Hypothalamus (tissue), 51 donors: ENCODE measurements at regions not wholly inside any gene's neighbourhood (a gene's known extent, or its start where the extent isn't known, plus 50 kb on each side); places are given as distances from the start of the nearest gene placed in this dataset.

Source experiments
- DNase-seq, 51 donors: peaks; one replicate each; lab custom pipeline; 2025; lab: John Stamatoyannopoulos, UW

DNA sequence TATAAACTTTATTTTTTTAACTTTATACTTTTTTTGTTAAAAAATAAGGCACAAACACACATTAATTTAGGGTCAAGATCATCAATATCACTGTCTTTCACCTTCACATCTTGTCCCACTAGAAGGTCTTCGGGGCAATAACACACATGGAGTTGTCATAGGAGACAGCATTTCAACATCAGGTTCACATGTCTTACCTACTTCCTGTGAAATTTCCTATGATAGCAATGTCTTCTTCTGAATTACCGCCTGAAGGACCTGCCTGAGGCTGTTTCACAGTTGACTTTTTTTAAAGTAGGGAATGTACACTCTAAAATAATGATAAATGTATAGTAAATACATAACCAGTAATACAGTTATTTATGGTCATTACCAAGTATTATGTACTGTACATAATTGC is 559.4 kb downstream of the PLPP3 start:
- DNase-seq, result no peak

DNA sequence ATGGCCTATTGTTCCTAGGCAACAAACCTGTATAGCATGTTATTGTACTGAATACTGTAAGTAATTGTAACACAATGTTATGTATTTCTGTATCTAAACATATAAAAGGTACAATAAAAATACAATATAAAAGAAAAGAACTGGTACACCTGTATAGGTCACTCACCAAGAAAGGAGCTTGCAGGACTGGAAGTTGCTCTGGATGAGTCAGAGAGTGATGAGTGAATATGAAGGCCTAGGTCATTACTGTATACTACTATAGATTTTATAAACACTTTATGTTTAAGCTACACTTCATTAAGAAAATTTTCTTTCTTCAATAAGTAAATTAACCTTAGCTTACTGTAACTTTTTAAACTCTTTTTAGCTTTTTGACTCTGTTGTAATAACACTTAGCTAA is 559.9 kb downstream of the PLPP3 start:
- DNase-seq, result no peak

DNA sequence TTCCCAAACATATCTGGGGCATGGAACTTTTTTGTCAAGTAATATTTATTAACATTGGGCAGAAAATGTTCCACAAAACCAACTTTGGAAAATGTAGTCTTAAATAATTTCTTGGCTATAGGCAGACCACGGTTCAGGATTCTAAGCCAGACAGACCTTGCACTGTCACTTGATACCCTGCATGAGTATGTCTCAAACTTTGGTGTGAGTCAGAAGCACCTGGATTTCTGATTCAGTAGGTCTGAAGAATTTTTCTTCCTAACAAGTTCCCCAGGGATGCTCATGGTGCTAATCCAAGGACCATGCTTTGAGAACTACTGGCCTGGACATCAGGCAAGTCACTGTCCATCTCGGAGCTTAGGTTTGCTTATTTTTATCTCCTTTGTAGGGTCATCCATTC is 562.0 kb downstream of the PLPP3 start:
- no peak for DNase-seq

DNA sequence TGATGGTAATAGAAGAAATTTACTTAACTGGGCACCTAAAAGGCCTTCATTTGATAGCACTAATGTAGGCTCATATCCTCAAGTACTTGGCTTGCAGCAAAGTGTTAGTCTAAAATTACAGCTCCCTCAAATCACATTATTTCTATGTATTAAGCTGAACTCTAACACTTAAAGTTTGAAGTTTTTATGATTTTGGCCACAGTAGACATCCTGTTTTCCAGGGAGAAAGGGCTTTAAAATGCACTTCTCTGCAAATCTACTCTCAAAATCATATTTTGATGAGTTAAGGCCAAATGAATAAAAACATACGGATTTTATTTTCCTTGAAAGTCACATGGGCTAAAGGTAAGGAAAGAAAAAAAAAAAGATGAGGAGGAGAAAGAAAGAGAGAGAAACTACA is 575.5 kb downstream of the PLPP3 start:
- no peak for DNase-seq

DNA sequence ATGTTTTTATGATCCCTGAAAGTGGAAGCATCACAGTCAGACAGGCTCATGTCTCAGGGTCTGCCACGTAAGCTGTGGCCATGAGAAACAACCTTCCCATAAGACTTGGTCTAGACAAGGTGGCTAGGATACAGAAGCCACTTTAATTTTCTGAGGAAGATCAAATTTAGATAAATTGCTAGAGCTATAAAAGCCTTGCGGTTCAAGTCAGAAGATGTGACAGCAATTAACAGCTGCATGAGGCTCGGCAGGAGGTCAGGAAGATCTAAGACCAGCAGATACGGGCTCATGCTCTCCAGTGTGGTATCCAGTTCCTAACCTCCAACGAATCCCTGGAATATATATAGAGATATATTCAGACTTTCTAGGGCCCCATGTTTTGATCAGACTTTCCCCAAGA is 577.1 kb downstream of the PLPP3 start:
- DNase-seq, result no peak

DNA sequence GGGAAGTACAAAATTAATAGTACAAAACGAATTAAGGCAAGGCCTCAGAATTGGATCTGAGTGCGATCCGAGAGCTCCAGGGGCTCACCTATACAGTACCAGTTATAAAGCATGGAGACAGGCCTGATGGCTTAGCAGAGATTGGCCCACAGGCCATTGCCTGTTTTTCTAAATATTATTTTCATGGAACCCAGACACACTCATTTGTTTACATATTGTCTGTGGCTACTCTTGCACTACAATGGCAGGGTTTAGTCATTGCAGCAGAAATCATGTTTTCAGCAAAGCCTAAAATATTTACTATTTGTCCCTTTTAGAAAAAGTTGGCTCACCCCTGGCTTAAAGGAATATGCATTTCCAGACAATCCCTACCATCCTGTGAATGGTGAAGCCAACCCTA is 578.9 kb downstream of the PLPP3 start:
- no peak for DNase-seq

DNA sequence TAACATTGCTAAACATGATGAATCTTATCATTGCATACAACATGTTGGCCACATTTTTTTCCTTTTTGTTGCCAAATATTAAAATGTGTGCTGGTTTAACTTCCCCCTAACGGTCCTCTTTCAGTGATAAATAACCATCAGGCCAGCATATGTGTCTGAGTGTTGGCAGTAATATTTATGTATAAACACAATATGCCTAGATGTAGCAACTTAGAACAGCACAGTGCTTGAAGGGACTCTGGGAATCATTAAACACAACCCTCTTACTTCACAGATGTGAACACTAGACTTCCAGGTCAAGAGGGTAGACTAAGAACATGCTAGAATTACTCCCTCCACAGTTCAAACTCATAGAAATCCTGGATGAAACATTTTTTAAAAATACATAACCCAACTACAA is 581.8 kb downstream of the PLPP3 start:
- no peak for DNase-seq

DNA sequence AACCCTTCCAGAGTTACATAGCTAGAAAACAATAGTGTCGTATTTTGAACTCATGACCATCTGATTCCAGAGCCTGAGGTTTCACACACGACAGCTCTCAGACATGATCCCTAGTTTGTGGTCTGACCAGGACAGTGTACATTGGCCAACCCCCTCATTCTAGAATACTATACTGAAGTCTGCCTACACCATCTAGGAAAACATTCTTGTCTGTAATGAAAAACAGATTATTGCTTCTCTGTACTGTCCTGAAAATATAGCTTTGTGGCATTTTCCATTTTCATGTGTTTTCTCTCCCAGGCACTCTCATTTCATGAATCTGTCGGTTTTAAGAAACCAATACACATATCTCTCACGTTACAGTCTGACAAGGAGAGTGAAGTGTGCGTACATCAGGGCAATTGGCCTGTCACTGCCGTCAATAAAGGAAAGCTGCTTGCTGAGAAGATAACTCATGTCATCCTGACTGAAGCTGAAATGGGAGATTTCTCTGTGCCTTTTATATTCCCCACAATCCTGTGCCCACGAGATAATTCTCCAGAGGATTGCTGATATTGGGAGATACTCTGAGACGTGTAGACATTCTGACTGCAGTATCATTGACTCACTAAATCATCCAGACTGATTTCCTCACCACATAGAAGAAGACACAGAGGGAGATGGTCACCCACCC is 585.6 kb downstream of the PLPP3 start:
- no peak for DNase-seq

DNA sequence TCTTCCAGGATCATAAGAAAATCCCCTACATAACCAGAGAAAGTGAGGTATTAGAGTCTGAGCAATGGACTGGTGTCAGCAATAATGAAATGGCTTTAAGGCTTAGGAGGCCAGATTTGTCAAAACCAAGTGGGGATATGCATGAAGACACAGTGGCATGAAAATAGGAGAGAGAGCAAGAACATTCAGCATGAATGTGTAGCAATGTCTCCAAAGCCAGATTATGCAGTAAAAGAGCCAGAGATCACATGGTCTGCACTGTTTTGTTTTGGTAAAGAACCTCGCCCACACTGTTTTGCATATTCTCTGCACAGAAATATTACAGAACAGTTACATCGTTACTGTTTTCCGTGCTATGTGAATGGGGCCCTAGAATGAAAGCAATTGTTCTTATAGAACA is 589.4 kb downstream of the PLPP3 start:
- no peak for DNase-seq

DNA sequence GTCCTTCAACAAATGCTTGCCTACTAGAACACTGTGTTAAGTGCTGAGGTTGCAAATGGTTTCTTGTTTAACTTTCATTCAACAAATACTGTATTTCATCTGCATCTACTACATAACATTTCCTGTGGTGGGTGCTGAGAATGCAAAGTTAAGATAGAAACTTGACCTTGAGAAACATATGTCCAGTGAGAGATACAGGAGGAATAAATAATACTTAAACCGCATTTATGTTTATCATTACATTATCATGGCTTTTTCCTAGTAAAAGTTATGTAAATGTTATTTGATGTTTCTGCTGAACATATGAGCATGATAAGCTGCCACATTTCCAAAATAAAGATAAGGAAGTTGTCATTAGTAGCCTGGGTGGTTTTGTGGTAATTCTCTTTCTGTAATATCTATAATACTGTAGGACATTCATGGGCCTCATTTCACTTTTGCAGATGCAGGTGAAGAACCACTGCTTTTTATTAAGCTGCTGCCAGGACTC is 590.4 kb downstream of the PLPP3 start:
- no peak for DNase-seq

DNA sequence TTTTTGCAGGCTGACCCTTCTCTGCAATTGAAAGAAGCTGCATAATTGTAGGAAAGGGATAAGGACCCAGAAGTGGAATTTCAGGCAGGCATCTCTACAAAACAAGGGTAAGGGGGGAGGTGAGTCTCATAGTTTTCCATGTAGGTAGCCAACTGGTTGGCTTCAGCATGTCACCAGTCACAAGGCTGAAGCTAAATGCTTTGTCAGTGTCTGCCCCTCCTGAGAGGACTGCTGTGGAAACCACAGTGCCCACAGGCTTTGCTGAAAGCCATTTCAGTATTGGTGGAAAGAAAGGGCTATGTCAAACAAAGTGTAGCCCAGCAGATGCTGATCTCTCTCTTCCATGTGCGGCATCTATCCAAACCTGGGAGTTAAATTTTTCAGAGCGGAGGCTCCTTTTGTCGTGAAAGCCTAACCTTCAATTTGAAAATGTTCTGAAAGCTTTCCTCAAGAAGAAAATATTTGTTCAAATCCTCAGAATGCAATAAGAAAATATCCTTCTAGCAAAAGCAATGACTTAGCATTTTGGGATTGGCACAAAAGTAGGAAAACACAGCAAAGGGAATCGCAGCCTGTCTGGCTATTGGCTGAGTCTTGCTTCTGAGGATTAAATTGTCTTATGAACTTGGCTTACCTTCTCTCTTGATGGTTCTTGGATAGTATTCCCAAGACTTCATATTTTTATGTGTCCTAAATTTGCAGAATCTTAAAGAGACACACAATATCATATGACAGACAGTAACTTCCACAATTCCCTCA is 591.7 kb downstream of the PLPP3 start:
- DNase-seq, result peak in 2 of 51 donors; percentile 1 to 4

DNA sequence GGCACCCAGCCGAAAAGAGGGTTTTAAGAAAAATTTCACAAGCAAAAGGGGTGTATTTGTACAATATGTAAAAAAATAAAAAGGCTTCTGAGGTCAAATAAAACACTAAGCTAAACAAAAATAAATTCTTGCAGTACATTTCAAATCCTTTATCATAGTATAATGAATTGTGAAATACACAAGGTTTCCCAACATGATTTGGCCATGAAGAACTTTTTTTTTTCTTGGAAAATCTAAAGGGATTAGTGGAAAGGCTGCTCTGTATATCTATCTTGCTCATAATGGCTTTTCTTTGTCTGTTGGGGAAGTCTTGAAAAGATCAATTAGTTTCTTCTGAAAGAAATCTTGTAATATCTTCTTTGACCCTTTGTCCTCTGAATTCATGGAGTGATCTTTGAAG is 593.4 kb downstream of the PLPP3 start:
- DNase-seq, result no peak

DNA sequence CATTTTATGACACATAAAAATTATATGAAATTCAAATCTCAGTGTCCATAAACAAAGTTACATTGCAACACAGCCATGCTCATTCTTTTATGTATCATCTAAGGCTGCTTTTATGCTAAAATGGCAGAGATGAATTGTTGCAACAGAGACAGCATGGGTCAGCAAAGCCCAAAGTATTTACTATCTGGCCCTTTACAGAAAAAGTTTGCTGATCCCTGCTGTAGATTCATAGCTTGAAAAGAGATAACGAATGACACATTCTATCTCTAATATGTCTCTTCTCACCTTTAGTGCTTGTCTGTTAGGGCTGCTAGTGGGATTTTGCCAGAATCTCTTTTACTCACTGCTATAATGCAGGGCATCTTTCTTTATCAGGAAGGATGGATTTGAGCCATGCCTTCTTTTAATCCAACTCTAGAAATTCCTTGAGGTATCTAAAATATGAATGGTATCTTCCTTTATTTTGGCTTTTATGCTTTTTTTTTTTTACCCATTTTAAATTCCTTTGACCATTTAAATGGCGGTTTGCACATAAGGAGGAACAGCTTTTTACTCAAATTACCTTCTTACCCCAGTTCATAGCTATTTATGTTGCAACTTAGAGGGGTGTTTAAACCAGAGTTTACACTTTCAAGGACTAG is 598.2 kb downstream of the PLPP3 start:
- DNase-seq, result no peak

DNA sequence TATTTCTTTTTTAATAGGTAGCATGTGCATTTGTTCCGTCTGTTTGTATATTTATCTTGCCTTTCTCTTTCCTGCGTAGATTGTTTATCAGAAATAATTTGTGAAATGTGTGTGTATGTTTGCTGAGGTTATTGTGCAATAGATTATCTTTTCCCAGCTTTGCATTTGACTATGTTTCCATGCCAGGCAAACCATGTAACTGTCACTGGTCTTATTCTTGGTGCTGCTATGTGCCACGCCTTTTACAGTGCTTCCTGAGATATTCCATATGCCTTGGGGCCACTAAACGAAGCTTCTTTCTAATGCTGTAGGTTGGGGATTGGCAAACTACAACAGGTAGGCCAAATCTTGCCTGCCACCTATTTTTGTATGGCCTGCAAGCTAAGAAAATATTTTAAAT is 598.8 kb downstream of the PLPP3 start:
- DNase-seq, result no peak

DNA sequence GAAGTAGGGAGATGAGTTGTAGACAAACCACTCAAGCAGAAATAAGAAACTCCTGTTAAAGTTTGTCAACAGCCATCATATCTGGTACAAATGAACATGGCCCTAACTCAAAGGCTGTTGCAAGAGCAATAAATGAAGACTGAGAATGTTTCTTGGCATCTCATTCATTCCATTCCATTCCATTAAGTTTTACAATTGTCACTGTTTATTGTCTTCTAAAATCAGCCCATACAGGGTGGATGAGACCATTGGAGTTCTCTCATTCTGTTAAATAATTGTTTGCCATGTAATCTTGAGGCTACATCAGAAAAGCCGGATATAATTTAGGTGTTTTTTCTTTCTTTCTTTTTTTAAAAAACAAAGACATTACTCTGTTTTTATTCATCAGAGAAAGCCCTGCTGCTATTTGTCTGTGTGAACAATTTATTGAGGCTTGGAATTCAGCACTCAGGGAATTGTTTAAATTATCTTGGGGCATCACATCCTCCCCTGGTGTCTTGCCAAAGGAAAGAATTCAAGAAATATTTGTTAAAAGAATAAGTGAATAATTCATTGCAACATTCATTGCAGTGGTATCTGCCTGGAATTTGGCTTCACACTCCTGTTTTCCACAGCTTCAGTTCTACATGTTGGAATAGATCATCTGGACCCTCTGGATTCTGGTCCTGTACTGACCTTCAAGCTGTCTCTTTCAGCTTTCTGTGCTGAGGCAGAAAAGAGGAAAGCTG is 604.5 kb downstream of the PLPP3 start:
- no peak for DNase-seq

DNA sequence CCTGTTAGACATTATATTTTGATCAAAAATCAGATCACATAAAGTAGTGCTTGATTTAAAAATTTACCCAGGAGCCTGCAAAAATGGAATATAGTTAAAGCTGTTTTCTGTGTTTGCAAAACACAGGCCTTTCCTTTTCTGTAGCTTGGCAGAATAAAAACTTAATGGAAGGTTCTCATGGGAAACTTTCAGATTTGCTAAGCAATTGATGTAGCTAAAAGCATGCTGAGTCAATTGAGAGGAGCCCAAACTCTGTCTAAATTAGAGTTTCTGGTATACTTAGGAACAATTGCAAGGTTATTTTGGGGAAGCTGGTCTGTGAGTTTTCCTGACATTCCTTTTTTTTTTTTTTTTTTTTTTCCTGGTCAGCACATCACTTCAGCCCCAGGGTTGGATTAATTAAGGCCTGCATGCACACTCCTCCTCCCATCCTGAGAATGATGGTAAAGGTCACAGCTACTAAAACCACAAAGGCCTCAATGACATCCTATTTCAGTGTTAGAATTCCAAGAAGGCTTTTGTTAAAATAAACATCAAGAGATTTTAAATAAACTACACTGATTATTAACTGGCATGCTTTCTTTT is 608.7 kb downstream of the PLPP3 start:
- no peak for DNase-seq

DNA sequence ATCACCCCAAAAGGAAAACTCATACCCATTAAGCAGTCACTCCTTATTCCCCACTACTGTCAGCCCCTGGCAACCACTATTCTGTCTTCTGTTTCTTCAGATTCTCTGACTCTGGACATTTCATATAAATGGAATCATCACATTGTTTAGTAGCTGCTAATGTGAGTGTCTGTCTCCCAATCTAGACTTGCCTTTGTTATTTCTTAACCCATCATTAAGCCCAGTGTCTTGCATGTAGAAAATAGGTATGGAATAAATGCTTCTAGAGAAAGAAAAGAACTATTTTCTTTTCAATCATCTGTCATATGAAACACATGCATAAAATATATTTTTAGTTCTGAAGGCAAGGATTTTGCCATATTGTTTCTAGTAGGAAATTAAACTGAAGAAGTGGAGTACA is 610.0 kb downstream of the PLPP3 start:
- DNase-seq, result no peak

DNA sequence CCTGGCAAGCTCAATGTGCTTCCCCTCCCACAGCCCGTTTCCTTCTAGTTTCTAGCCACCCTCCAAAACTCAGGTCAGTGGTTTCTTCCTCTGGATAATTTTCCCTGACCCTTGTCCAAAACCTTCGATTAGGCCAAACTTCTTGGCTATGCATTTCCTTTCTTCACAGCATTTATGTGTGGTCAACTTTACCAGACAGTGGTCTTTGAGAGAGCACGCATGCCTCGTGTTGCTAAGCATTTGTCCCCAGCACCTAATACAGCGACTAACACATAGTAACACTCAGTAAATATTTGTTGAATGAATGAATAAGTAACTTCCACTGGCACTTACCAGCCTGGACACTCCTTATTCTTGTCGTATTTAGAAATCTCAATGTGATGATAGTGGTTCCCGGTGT is 610.7 kb downstream of the PLPP3 start:
- DNase-seq, result no peak

DNA sequence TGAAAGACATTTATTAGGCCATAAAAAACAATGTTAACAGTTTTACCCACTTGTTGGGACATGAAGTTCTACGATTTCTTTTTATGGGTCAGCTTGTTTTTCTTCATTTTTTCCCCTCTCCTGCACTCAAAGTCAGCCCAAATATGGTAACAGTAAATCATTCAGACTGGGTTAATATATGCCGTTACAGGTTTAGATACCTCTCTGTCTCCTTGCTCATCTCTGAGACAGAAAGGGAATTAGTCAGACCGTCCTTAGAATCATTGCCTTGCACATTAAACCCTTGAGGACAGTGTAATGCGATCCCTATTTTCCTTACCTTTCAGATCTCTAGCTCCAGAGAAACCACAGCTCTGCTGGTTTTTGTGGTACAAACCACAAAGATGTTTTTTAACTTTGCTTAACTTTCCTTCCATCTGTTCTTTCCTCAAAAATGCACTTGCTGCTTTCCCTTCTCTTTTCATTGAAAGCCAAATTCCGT is 613.3 kb downstream of the PLPP3 start:
- DNase-seq, result no peak

DNA sequence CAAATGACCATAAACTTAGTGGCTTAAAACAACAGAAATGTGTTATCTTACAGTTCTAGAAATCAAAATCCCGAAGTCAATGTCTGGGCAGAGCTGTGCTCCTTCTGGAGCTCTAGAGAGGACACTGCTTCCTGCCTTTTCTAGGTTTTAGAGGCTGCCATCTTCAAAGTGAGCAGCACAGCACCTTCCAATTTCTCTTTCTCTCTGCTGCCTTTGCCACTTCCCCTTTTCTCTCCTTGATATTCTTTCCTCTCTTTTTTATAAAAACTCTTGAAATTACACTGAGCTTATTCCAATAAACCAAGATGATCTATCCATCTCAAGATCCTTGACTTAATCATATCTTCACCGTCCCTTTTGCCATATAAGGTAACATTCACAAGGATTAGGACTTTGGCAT is 616.9 kb downstream of the PLPP3 start:
- DNase-seq, result no peak

DNA sequence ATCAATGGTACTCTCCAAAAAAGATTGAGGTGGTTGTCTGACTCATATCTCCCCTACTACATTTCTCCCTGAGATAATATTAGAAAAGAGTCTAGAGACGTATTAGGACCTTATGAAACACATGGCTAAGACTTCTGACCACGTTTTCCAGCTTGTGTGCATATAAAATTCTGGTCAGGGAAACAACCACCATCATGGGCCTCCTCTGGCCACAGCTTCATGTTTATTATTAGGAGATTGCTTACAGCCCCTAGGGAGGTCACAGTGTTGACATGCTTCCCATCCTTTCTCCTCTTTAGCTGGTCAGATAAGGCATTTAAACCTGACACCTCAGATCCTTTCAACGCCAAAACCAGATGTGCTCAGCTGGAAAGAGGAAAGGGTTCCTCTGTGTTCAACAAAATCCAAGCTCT is 620.2 kb downstream of the PLPP3 start:
- no peak for DNase-seq
